Myocyte (in vitro differentiated cells): ENCODE measurements at regions not wholly inside any gene's neighbourhood (a gene's known extent, or its start where the extent isn't known, plus 50 kb on each side); places are given as distances from the start of the nearest gene placed in this dataset.

Source experiments
- DNase-seq: peaks from one replicate; pipeline ENCODE4 v3.0.0-alpha.2; 2012; ENCODE audit warnings: low read depth

- no peak for DNase-seq
Measured at GRCh38 chr12:46908936-46909635, 83.3 kb upstream of the SLC38A4 start.

DNA sequence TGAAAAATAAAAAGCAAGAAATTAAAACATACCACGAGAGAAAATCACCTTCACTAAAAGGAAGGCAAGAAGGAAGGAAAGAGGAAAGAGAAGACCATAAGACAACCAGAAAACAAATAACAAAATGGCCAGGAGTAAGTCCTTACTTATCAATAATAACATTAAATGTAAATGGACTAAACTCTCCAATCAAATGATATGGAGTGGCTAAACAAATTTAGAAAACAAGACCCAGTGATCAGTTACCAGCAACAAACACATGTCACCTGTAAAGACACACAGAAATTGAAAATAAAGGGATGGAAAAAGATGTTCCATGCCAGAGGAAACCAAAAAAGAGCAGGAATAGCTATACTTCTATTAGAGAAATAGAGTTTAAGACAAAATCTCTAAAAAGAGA is 85.0 kb upstream of the SLC38A4 start:
- no peak for DNase-seq

- DNase-seq = no peak
Measured at GRCh38 chr12:46914336-46914735, 88.5 kb upstream of the SLC38A4 start.

GRCh38 chr12:46915082-46915481 is 89.3 kb upstream of the SLC38A4 start:
- peak; percentile 99 for DNase-seq

DNA sequence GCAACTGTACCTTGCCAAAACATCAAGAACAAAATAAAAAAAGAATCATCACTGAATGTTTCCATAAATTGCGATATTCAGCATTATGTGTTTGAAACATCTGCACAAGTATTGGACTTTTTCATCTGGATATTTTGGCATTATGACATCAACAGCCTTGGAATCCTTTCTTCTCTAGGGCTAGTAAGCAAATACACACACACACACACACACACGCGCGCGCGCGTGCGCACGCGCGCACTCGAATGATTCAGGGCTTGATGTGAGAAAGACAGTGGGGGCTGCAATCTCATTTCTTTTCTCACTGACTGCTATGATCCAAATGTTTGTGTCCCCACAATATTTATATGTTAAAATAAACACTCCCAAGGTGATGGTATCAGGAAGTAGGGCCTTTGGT is 90.0 kb upstream of the SLC38A4 start:
- DNase-seq = peak; percentile 95

- DNase-seq = peak; percentile 41
Measured at GRCh38 chr12:46916796-46917419, 91.1 kb upstream of the SLC38A4 start.

- DNase-seq = no peak
Measured at GRCh38 chr12:46917821-46918220, 92.0 kb upstream of the SLC38A4 start.

DNA sequence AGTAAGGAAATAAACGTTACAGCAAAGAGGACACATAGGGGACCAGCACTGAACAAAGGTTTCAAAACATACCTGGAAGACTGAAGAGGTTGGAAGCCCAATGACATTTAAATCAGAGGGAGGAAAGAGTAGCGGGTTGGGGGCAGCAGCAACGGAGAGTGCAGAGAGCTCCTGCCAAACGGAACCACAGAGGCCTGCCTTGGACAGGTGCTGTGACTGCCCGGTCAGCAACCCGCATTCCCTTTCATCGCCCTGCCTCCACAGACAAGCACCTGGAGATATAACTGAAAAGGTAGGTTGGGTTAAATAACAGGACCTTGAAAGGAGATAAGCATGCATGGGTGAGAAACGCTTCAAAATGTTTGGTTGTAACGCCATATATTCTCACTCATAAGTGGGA is 92.8 kb upstream of the SLC38A4 start:
- no peak for DNase-seq

DNA sequence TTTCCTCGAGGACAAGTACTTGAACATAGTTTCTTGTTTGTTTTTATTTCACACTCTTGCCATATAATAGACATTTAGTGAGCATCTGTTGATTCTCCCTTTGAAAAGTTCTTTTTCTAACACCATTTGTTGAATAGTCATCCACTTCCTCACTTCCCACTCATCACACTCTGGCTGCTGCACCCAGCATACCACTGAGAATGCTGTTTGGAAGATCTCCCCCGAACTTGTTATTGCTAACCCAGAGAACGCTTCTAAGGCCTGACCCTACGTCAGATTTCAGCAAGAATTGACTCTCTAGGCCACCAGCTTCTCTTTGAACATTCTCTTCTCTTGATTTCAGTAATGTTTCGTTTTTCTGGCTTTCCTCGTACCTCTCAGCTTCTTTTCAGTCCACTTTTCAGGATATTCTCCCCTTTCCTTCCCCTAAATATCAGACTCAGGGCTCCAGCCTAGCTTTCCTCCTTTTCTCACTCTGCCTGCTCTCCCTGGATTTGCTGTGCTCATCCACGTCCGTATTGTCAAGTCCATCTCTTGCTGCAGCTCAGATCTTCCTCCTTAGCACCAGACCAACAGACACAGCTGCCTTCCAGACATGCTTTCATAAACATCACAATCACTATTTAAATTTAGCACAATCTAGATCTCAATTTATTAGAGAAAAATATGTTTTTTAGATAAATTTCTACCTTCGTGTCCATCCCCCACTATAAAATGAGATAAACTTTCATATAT is 94.0 kb upstream of the SLC38A4 start:
- DNase-seq = peak; percentile 25

GRCh38 chr12:46920499-46920898 is 94.7 kb upstream of the SLC38A4 start:
- DNase-seq = no peak

GRCh38 chr12:46921048-46921763 is 95.4 kb upstream of the SLC38A4 start:
- peak; percentile 48 for DNase-seq

DNA sequence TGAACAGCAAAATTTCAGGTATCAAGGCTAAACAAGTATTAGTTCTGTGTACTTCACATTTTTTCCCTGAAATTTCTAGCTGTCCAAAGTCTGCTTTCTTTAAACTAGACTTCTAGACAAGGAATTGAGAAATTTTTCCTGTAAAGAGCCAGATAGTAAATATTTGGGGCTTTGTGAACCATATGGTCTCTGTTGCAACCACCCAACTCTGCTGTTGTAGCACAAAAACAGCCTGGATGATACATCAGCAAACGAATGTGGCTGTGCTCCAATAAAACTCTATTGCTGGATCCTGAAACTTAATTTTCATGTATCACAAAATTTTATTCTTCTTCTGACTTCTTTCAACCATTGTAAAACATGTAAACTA is 96.0 kb upstream of the SLC38A4 start:
- peak; percentile 13 for DNase-seq

GRCh38 chr12:46926526-46926925 is 100.7 kb upstream of the SLC38A4 start:
- no peak for DNase-seq

DNA sequence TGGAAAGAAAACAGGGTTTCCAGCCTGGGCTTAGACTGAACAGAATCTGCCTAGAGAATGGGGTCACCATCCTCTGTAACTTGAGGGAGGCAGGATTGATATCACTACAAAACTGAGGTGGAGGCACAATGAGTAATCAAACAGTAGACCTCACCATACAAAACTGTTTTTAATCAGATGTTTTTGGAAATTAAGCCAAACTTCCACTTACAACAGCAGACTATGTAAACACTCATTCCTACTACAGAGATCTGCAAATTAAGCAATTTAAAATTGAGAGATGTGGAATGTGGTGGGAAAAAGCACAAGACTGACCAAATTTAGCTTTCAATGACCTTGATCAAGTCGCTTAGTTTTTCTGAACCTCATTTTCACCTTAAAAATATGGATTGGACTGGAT is 104.3 kb upstream of the SLC38A4 start:
- no peak for DNase-seq

- peak; percentile 73 for DNase-seq
Measured at GRCh38 chr12:46933947-46934346, 108.2 kb upstream of the SLC38A4 start.

GRCh38 chr12:46934374-46935111 is 108.7 kb upstream of the SLC38A4 start:
- DNase-seq = no peak

DNA sequence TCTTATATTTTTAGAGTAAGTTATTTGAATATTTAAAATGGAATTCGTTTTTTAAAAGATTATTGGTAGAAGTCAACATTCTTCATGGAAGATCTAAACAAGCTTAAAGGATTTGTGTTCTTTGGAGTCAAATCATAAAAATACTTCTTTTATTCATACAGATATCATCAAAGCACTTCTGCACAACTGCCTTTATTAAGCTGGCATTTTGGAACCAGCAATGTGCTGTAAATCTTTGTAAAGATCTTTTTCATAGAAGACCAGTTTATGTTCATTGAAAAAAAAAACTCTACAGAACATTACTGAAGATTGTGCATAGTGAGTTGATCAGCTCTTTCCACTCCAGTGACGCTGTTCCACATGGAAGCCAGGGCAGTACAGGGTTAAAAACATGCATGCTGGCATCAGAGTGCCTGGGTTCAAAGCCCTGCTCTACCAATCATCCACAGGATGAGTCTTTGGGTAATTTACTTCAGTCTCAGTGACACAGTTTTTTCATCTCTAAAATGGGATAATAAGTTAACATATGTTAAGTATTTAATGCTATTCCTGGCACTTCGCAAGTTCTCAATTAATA is 109.6 kb upstream of the SLC38A4 start:
- no peak for DNase-seq

- DNase-seq = no peak
Measured at GRCh38 chr12:46936042-46936441, 110.2 kb upstream of the SLC38A4 start.

DNA sequence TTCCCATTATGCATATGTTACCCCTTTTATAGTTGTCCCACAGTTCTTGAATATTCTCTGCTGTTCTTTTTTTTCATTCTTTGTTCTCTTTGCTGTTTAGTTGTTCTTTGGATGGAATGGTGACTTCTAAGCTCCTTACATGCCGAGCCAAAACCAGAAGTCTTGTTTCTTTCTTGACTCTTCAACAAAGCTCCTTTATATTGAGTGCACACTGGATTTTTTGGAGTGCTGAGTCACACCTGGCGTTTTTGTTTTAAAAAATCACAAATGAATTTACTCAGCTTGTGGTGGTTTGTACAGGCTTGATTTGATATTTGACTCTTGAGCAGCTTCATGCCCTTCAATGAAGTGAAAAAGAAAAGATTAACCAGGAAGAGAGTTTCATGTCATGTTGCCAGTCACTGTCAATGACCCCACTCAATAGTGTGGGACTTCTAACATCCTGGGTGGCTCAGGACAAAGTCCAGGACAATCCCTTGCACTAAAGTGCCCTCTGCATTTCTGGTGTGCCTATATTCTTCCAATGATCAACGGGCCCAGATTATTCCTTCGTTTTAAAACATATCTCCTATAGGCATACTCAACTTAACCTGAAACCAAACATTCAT is 112.4 kb upstream of the SLC38A4 start:
- DNase-seq = no peak

- DNase-seq = no peak
Measured at GRCh38 chr12:46941981-46942380, 116.2 kb upstream of the SLC38A4 start.
